Stimulated activated naive CD8-positive, alpha-beta T cell treated with anti-CD3 and anti-CD28 coated beads, Interleukin-15, Interleukin-2, amounts not matched to agents 100 ng/mL and 50 ng/mL, for 24 hours (primary cell): ENCODE measurements at regions not wholly inside any gene's neighbourhood (a gene's known extent, or its start where the extent isn't known, plus 50 kb on each side); places are given as distances from the start of the nearest gene placed in this dataset.
"Not testable (repeated sequence)": the region's sequence is repeated elsewhere in the genome, so short reads cannot be mapped to it uniquely, and the experiment has no call there.

Experiments
- H3K27ac Mint-ChIP-seq: one replicate; pipeline ENCODE4 v1.8.0; 2021; ENCODE audit warnings: mild to moderate bottlenecking, mixed read lengths
- H3K27me3 Mint-ChIP-seq: one replicate; pipeline ENCODE4 v1.8.0; 2021; ENCODE audit warnings: mixed read lengths
- H3K36me3 Mint-ChIP-seq: one replicate; pipeline ENCODE4 v1.8.0; 2021; ENCODE audit warnings: low read depth, mixed read lengths
- H3K4me1 Mint-ChIP-seq: one replicate; pipeline ENCODE4 v1.8.0; 2021; ENCODE audit warnings: low read depth, mixed read lengths
- H3K4me3 Mint-ChIP-seq: one replicate; pipeline ENCODE4 v1.8.0; 2021; ENCODE audit warnings: mild to moderate bottlenecking, mixed read lengths
- H3K9me3 Mint-ChIP-seq: one replicate; pipeline ENCODE4 v1.8.0; 2021; ENCODE audit warnings: mixed read lengths

DNA sequence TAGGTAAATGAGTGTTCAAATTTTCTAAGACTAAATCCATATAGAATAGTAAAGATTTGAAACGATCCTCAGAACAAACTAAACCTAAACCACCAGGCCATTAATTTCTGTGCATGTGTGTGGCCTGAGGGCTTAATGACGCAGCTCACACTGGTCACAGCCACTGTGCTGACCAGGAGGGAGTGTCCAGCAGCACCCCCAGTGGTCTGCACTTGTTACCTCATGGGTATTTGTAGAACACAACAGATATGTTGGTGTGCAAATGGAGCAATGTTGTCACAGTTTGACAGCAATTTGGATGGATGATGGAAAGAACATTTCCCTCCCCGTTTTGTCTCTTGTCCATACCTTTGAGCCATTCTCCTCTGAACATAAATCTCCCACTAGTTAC is 122.4 kb upstream of the EXOC2 start:
- no peak overlapping the region for H3K27ac Mint-ChIP-seq
- H3K4me3 Mint-ChIP-seq, result no peak overlapping the region

DNA sequence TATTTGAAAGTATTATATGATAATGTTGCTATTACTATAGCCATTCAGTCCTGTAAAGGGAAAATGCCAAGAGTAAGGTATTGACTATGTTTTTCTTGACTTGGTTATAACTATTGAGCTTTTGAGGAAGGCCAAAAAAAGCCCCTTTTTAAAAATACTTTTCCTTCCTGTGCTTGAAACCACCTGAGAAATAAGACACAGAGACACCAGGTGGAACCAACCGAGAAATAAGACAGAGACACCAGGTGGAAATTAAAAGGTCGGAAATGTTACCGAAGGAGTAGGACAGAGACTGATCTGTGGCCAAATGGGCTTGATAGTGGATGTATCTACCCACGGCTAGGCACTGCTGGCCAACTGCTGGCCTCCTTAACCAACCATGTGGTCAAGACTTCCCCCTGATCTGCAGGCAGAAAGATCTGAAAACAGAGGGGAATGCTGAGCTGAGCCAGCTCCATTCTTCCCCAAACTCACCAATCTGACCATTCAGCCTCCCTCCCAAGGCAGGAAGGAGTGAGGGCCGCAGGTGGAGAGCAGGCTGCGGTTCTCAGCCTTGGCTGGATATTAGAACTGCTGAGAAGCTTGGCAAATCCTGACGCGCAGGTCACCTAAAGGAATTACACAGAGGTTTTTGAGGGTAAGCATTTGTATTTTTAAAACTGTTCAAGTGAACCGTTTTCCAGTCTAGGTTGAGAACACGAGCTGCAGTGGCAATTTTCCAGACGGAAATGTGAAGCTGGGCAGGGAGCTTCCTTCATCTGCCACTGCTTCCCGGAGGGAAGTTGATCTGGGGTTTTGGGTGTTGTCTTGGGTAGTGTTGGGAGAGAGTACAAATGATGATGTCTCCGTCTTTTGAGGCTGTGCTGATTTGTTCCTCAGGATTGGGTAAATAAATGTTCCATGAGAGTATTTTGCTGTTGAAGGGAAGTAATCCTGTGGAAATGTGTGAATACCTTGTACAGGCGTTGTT is 121.7 kb upstream of the EXOC2 start:
- H3K27me3 Mint-ChIP-seq, result no peaks in the 10 kb centered on the region
- H3K27ac Mint-ChIP-seq, result no peak overlapping the region
- H3K36me3 Mint-ChIP-seq, result no peaks in the 10 kb centered on the region
- no peak overlapping the region for H3K4me3 Mint-ChIP-seq
- H3K9me3 Mint-ChIP-seq, result no peaks in the 10 kb centered on the region
- peaks cover 54% of the 10 kb centered on the region for H3K4me1 Mint-ChIP-seq

More for the DNA sequence above, 122.4 kb upstream of the EXOC2 start:
- Mint-ChIP-seq H3K4me1 (peaks cover 54% of the 10 kb centered on the region), H3K36me3 (no peaks in the 10 kb centered on the region), H3K9me3 (no peaks in the 10 kb centered on the region), H3K27me3 (no peaks in the 10 kb centered on the region)

DNA sequence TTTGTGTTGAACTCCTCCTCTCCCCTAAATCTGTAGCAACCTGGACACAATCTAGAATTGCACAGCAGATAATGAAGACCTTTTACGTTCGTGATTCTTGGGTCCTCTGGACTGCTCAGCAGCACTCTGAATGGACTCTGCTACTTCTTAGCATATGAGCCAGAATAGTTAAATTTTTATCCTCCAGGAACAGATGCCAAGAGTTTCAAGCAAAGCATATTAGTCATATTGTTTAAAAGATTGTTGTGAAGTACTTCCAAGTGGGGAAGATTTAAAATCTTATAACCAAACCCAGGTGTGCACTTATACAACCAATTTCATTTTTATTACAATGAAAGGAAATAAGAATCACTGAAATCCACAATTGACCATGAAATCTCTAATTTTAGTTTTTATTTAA is 118.9 kb upstream of the EXOC2 start:
- Mint-ChIP-seq H3K27me3 (peaks cover 2% of the 10 kb centered on the region), H3K4me3 (no peak overlapping the region), H3K36me3 (no peaks in the 10 kb centered on the region), H3K4me1 (peaks cover 31% of the 10 kb centered on the region), H3K27ac (no peak overlapping the region), H3K9me3 (no peaks in the 10 kb centered on the region)

DNA sequence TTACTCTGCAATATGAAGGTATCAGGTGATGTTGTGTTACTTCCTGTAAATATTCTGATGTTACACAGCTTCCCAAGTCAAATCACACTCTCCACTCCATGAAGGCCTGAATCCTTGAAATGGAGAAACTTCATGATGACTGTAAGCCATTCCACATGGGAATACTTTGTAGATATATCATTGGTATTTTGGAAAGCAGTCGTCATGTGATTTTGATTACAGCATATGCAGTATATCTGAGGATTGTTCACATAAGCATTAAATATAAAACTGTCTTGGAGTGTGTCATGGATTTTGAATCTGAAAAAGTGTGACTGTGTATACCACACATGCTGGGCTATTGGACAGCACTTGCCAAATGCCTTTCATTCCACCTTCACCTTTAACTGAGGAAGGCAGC is 118.3 kb upstream of the EXOC2 start:
- H3K27me3 Mint-ChIP-seq, result peaks cover 4% of the 10 kb centered on the region
- H3K4me1 Mint-ChIP-seq, result peaks cover 25% of the 10 kb centered on the region
- no peaks in the 10 kb centered on the region for H3K36me3 Mint-ChIP-seq
- no peak overlapping the region for H3K4me3 Mint-ChIP-seq
- H3K9me3 Mint-ChIP-seq, result no peaks in the 10 kb centered on the region
- no peak overlapping the region for H3K27ac Mint-ChIP-seq

DNA sequence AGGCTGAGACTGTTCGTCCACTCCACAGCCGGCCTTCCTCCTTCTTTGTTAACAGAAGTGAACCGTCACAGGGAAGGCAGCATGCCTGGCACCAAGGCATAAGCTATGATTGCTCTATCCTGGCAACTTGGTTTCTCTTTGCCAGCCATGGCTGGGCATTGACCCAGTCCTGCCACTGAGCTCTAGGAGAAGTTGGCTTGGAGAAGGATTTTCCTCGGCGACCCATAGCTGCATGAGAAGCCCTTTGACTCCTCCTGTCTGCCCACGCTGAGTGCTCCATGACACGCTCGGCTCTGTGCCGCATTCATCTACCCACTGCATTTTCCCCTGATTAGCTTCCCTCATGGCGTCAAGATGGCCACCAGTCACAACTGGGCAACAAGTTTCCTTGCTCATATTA is 111.8 kb upstream of the EXOC2 start:
- H3K4me1 Mint-ChIP-seq, result peaks cover 3% of the 10 kb centered on the region
- peaks cover 10% of the 10 kb centered on the region for H3K27me3 Mint-ChIP-seq
- no peak overlapping the region for H3K27ac Mint-ChIP-seq
- no peak overlapping the region for H3K4me3 Mint-ChIP-seq
- no peaks in the 10 kb centered on the region for H3K36me3 Mint-ChIP-seq
- no peaks in the 10 kb centered on the region for H3K9me3 Mint-ChIP-seq

DNA sequence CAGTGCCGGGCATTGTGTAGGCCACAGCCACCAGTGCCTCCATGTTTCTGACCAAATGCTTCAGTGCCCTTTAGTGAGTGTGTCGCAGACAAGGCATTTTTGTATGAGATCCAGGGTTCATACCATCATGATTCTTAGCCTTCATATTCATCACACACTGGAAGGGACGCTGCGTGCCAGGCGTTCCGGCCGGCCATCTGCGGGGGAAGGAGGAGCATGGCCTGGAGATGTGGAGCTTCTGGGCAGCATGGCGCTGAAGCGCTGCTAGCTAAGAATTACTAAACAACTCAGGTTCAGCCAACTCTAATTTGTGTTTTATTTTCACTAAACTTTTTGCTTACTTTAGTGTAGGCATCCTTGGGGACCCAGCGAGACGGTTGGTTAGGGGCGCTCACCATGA is 111.4 kb upstream of the EXOC2 start:
- H3K4me1 Mint-ChIP-seq, result peaks cover 3% of the 10 kb centered on the region
- H3K27ac Mint-ChIP-seq, result no peak overlapping the region
- H3K9me3 Mint-ChIP-seq, result no peaks in the 10 kb centered on the region
- no peaks in the 10 kb centered on the region for H3K36me3 Mint-ChIP-seq
- H3K4me3 Mint-ChIP-seq, result no peak overlapping the region
- H3K27me3 Mint-ChIP-seq, result peaks cover 12% of the 10 kb centered on the region

DNA sequence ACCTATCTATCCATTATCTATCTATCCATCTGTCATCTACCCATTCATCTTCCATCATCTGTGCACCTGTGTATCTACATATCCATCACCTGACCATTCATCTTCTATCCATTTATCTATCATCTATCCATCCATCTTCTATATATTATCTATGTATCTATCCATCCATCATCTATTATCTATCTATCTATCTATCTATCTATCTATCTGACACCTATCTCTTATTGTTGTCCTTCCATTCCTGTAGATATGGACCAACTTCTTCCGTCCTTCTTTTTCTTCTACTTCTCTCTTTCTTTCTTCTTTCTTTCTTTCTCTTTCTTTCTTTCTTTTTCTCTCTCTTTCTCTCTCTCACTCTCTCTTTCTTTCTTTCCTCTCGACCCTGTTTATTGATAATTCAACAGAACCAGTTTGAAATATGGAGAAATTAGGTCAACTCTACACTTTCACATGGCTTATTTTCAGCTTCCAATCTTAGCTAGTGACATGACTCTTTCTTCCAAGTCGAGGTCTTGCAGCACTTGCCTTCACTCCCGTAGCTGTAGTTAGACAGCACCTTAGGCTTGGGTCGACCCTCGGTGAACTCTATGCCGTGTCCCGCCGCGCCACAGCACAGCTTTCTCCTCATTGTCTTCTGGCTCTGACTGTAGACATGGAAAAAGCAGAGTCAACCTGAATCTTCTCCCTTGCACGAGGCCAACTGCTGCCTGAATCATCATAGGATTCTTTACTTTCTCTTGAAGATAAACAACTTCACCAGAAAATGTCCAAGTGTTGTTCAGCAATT is 110.4 kb upstream of the EXOC2 start:
- H3K27me3 Mint-ChIP-seq, result peaks cover 14% of the 10 kb centered on the region
- H3K27ac Mint-ChIP-seq, result no peak overlapping the region
- H3K4me1 Mint-ChIP-seq, result peaks cover 3% of the 10 kb centered on the region
- no peaks in the 10 kb centered on the region for H3K36me3 Mint-ChIP-seq
- no peaks in the 10 kb centered on the region for H3K9me3 Mint-ChIP-seq
- no peak overlapping the region for H3K4me3 Mint-ChIP-seq

DNA sequence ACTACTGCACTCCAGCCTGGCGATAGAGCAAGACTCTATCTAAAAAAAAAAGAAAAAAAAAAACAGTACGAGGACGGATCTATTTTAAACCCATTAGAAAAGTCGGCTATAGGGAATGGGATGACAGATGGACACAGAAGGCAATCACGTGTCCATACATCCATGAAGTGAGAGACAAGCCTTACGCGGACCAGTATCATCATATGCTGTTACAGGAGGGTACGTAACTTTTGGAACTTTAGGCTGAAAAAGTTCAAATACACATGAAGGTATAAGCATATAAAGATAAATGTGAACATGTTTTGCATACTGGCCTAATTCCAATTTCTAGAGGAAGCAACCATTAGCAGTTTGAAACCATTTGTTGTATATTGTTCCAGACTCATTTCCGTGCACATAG is 109.8 kb upstream of the EXOC2 start:
- no peak overlapping the region for H3K4me3 Mint-ChIP-seq
- no peaks in the 10 kb centered on the region for H3K36me3 Mint-ChIP-seq
- H3K27me3 Mint-ChIP-seq, result peaks cover 18% of the 10 kb centered on the region
- H3K4me1 Mint-ChIP-seq, result peaks cover 5% of the 10 kb centered on the region
- no peak overlapping the region for H3K27ac Mint-ChIP-seq
- no peaks in the 10 kb centered on the region for H3K9me3 Mint-ChIP-seq

DNA sequence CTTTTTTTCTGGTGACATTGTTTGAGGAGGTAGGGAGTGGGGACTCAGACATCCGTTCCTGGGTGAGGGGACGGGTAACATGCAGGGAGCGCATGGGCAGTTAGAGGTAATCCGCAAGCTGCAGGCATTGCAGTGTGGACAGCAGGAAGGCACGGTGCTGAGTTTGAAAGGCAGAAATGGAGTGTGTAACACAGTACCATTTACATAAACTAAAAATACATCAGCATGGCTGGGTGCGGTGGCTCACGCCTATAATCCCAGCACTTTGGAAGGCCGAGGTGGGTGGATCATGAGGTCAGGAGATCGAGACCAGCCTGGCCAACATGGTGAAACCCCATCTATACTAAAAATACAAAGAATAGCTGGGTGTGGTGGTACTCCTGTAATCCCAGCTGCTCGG is 109.3 kb upstream of the EXOC2 start:
- not testable (repeated sequence) for H3K4me1 Mint-ChIP-seq, H3K36me3 Mint-ChIP-seq, H3K27ac Mint-ChIP-seq, H3K9me3 Mint-ChIP-seq, H3K4me3 Mint-ChIP-seq
- H3K27me3 Mint-ChIP-seq, result peaks cover 21% of the 10 kb centered on the region

DNA sequence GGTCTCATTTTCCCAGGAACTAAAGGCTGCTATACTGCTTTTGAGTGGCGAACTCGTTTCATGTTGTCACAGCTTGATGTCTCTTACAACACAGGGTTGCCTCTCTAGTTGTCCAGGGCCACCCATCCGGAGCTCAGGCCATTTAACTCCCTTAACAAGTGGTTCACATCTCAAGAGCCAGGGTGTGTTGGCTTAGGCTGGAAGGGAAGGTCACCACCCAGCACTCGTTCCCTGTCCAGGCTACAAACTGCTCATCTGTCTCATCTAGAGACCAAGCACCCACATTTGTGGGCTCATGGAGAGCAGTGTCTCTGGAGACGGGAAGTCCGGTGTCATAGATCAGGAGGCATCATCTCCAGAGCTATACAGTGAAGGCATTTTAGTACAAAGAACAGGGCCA is 106.8 kb upstream of the EXOC2 start:
- peaks cover 33% of the 10 kb centered on the region for H3K27me3 Mint-ChIP-seq
- H3K36me3 Mint-ChIP-seq, result no peaks in the 10 kb centered on the region
- H3K4me3 Mint-ChIP-seq, result no peak overlapping the region
- peaks cover 6% of the 10 kb centered on the region for H3K4me1 Mint-ChIP-seq
- H3K9me3 Mint-ChIP-seq, result no peaks in the 10 kb centered on the region
- H3K27ac Mint-ChIP-seq, result no peak overlapping the region

DNA sequence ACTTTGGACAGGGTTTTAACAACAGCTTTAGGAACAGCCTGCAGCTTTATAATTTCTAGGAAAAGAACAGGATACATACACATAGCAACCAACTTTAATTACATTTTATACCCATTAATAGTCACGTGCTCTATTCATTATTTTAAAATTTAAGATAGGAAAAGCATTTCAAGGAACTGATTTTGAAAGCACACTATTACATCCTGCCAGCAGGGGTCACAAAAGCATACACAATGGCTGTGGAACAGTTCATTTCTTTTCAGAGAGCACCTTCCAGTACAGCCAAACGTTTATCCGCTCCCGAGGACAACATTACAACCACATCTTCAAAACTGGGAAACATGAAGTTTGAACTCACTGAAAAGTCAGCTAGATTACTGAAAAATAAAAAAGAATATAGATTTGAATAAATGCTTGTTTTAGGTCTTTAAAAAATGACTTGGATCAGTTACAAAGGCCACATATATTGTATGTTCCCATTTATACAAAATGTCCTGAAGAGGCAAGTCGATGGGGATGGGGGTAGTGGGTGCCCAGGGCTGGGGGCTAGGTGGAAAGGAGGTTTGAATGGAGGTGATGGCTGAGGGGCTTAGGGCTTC is 104.6 kb upstream of the EXOC2 start:
- H3K9me3 Mint-ChIP-seq, result no peaks in the 10 kb centered on the region
- H3K27me3 Mint-ChIP-seq, result peaks cover 51% of the 10 kb centered on the region
- peaks cover 6% of the 10 kb centered on the region for H3K4me1 Mint-ChIP-seq
- no peaks in the 10 kb centered on the region for H3K36me3 Mint-ChIP-seq
- no peak overlapping the region for H3K27ac Mint-ChIP-seq
- H3K4me3 Mint-ChIP-seq, result no peak overlapping the region

DNA sequence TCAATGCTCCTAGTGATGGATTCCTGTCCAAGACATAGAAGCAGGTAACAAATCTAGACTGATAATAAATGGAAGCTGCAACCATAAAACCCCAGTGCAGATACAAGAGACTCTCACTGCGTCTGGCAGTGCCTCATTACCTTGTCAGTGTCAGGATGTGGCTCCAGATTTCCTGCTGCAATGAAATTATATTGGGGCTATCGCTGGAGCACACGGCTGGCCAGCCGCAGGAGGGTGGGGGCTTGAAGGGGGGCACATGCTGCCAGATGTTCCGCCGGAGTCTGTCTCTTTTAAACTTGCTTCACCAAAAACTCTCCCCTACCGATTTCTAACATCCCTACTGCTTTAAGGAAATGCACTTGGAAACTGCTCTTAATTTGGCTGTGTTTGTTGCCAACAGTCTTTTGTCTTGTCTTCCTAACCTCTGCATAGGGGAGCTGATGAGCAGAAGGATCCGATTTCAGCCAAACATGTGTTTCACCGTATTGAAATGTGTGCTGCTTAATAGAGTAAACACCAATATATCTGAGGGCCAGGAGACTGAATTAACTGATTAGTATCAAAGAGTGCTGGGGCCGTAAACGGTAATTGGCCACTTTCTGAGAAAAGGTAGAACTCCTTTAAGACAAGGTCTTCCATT is 102.2 kb upstream of the EXOC2 start:
- Mint-ChIP-seq H3K9me3 (peaks cover 3% of the 10 kb centered on the region), H3K4me1 (peaks cover 7% of the 10 kb centered on the region), H3K36me3 (peaks cover 8% of the 10 kb centered on the region), H3K27me3 (peaks cover 59% of the 10 kb centered on the region), H3K27ac (no peak overlapping the region), H3K4me3 (no peak overlapping the region)

DNA sequence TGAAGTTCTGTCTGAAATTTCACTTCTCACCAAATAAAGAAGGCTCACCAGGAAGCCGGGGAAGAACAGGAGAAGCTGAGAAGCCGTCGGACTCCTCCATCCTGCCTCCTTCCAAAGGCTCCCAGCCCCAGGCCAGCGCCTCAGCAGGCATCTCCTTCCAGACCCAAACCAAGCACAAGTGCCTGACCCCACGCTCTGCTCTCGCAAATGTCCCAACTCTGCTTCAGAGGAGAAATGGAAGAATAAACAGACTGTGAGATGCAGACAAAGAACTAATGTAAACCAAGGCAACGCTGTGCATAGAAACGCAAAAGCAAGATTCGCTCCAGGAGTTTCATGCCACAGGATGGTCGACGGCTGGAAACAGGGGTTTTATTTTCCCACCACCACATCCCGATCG is 100.3 kb upstream of the EXOC2 start:
- Mint-ChIP-seq H3K4me3 (no peak overlapping the region), H3K4me1 (peaks cover 23% of the 10 kb centered on the region), H3K27me3 (peaks cover 55% of the 10 kb centered on the region), H3K27ac (no peak overlapping the region), H3K36me3 (peaks cover 9% of the 10 kb centered on the region), H3K9me3 (peaks cover 3% of the 10 kb centered on the region)

DNA sequence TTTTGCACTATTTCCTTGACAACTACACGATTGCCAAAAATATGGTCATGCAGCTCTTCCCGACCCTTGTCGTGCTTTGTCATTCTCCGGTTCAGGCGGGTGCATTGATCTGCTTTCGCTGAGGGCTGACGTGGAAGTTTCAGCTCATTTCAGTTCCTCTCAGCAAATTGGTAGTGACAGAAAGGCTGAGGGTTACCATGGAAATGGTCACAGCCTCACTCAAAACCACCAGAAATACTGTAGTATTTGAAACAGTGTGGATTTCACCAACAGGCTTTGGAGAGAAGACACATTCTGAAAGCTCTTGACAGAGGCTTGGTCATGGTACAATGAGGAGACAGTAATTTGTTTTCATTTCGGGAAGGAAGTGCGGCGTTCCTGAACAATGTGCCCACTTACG is 99.7 kb upstream of the EXOC2 start:
- H3K9me3 Mint-ChIP-seq, result peaks cover 3% of the 10 kb centered on the region
- H3K36me3 Mint-ChIP-seq, result peaks cover 9% of the 10 kb centered on the region
- H3K27ac Mint-ChIP-seq, result no peak overlapping the region
- H3K27me3 Mint-ChIP-seq, result peaks cover 50% of the 10 kb centered on the region
- peaks cover 27% of the 10 kb centered on the region for H3K4me1 Mint-ChIP-seq
- no peak overlapping the region for H3K4me3 Mint-ChIP-seq

DNA sequence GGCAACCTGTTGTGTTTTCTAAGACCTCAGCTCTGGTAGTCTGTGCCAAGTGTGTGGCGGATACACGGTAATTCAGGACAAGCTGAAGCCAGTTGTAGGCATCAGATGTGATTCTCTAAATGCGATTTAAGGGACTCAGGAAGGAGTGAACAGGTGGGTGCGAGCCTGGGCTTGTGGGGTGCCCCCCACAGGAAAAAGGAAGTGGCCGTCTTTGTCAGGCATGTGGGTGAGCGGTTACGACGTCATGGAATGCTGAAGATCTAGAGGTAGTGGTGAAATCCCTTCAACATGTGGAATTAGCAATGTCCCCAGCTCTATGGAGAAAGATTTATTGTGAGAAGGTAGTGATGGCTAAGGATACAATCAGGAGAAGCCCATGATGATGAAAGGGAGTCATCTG is 95.1 kb upstream of the EXOC2 start:
- peak overlapping the region; percentile 82 for H3K27ac Mint-ChIP-seq
- peaks cover 16% of the 10 kb centered on the region for H3K27me3 Mint-ChIP-seq
- peaks cover 3% of the 10 kb centered on the region for H3K9me3 Mint-ChIP-seq
- H3K4me1 Mint-ChIP-seq, result peaks cover 37% of the 10 kb centered on the region
- H3K4me3 Mint-ChIP-seq, result peak overlapping the region; percentile 53
- peaks cover 9% of the 10 kb centered on the region for H3K36me3 Mint-ChIP-seq
